ENCODE measurements at regions not wholly inside any gene's neighbourhood (a gene's known extent, or its start where the extent isn't known, plus 50 kb on each side); places are given as distances from the start of the nearest gene placed in this dataset.

DNA sequence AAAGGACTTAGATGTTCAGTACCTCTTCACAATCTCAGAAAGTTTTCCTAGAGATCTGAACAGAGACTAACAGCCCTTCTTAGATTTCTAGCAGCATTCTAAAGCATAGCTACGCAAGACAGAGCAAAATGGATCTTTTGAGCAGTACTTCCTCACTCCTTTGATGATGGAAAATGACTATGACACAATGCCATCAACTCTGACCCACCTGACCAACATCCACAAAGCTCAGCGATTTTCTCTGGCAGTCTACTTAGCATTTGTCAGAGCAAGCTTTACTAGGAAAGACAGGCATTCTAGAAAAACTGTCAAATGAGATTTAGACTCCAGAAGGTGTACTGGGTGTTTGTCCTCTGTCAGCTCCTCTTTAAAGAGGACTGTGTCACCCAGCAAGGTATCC is 180.9 kb upstream of the ACVR2A start:
- CTCF ChIA-PET: no interaction called here
- TF ChIP-seq, protein P1, sequence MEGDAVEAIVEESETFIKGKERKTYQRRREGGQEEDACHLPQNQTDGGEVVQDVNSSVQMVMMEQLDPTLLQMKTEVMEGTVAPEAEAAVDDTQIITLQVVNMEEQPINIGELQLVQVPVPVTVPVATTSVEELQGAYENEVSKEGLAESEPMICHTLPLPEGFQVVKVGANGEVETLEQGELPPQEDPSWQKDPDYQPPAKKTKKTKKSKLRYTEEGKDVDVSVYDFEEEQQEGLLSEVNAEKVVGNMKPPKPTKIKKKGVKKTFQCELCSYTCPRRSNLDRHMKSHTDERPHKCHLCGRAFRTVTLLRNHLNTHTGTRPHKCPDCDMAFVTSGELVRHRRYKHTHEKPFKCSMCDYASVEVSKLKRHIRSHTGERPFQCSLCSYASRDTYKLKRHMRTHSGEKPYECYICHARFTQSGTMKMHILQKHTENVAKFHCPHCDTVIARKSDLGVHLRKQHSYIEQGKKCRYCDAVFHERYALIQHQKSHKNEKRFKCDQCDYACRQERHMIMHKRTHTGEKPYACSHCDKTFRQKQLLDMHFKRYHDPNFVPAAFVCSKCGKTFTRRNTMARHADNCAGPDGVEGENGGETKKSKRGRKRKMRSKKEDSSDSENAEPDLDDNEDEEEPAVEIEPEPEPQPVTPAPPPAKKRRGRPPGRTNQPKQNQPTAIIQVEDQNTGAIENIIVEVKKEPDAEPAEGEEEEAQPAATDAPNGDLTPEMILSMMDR (conservative IDR thresholded peaks at IDR 0.05; ENCODE audit: low read depth): no peak
- POLR2A ChIA-PET (ENCODE audit: low non-redundant PET): no interaction called here
- no peak for DNase-seq (ENCODE audit: low spot score)
- no peak overlapping the region for H3K27ac ChIP-seq

DNA sequence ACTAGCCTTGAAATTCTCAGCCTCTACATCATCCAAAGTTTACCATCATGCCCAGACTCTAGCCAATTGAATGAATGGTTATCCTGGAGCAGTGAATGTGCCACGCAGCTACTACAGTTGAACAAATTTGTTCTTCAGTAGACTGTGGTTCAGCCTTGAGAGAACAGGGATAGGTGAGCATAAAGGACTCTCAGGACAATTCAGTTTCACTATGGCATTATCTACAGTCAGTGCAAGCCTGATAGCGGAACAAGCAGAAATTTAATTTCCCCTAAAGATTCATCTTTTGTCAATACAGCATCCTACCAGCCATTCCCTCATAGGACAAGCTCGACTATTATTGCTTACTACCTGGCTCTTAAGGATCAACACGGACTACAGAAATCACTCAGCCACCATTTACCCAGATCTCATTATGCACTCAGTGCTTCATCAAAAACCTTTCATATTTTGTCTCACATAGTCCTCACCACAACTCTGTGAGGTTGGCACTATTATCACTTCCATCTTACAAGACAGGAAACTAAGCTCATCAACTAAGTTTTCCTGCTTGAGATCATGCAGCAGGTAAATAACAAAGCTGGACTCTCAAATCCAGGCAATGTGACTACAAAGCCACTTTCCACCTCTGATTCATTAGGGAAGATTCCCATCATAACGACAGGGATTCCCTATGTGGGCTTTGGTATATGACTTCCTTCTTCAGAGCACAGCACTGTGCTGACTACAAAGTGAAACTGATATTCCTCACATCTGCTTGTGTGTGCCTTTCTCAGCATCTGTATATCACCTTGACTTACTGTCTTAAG is 181.5 kb upstream of the ACVR2A start:
- TF ChIP-seq, protein P1 (conservative IDR thresholded peaks at IDR 0.05; ENCODE audit: low read depth): no peak
- H3K27ac ChIP-seq: no peak overlapping the region
- ChIA-PET CTCF (no interaction called here), POLR2A (ENCODE audit: low non-redundant PET) (no interaction called here)
- DNase-seq (ENCODE audit: low spot score): no peak

DNA sequence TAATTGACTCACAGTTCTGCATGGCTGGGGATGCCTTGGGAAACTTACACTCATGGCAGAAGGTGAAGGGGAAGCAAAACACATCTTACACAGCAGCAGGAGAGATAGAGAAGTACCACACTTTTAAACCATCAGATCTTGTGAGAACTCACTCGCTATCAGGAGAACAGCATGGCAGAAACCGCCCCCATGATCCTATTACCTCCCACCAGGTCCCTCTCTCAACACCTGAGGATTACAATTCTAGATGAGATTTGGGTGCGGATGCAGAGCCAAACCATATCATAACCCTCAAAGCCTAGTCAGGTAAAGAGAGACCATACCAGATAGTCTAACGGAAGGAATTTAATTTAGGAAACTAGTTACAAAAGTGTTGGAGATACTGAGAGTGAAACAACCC is 182.6 kb upstream of the ACVR2A start:
- no peak overlapping the region for H3K27ac ChIP-seq
- DNase-seq (ENCODE audit: low spot score): no peak
- POLR2A ChIA-PET (ENCODE audit: low non-redundant PET): no interaction called here
- CTCF ChIA-PET: interaction anchor here (0.5 kb wide), 1 partner anchor 735 kb away, joined by 3 read pairs; no protein-coding TSS in a partner anchor
- TF ChIP-seq, protein P1 (conservative IDR thresholded peaks at IDR 0.05; ENCODE audit: low read depth): no peak

DNA sequence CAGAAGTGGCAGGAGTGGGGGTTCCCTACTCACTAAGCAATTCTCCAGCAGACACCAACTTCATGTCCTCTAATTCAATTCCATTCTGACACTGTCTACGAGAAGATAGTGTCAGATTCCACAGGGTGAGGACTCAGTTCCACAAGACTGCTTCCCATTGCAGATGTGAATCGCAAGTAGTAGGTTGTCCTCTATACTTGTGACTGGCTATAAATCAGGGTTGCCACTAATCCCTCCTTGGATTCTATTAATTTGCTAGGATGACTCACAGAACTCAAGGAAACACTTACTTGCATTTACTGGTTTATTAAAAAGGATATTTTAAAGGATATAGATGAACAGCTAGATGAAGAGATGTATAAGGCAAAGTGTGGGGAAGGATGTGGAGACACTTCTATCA is 184.1 kb upstream of the ACVR2A start:
- ChIA-PET CTCF (no interaction called here), POLR2A (ENCODE audit: low non-redundant PET) (no interaction called here)
- no peak overlapping the region for H3K27ac ChIP-seq
- TF ChIP-seq, protein P1 (conservative IDR thresholded peaks at IDR 0.05; ENCODE audit: low read depth): no peak
- no peak for DNase-seq (ENCODE audit: low spot score)

DNA sequence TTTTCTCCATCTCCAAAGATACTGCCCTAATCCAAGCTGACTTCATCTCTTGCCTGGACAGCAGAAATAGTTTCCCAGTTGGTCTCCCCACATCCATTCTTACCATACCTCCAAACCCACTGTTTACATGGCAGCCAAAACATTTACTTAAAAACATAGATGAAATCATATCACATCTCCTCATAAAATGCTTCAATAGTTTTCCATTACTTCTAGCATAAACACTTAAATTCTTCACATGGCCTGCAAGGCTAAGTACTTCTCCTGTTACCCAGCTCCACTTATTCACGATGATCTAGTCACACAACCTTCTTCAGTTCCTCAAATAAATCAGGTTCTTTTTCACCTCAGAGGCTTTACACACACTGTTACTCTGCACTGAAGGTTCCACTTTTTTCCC is 185.8 kb upstream of the ACVR2A start:
- POLR2A ChIA-PET (ENCODE audit: low non-redundant PET): interaction anchor here (0.7 kb wide), 1 partner anchor 55 kb away, joined by 3 read pairs; no protein-coding TSS in a partner anchor

DNA sequence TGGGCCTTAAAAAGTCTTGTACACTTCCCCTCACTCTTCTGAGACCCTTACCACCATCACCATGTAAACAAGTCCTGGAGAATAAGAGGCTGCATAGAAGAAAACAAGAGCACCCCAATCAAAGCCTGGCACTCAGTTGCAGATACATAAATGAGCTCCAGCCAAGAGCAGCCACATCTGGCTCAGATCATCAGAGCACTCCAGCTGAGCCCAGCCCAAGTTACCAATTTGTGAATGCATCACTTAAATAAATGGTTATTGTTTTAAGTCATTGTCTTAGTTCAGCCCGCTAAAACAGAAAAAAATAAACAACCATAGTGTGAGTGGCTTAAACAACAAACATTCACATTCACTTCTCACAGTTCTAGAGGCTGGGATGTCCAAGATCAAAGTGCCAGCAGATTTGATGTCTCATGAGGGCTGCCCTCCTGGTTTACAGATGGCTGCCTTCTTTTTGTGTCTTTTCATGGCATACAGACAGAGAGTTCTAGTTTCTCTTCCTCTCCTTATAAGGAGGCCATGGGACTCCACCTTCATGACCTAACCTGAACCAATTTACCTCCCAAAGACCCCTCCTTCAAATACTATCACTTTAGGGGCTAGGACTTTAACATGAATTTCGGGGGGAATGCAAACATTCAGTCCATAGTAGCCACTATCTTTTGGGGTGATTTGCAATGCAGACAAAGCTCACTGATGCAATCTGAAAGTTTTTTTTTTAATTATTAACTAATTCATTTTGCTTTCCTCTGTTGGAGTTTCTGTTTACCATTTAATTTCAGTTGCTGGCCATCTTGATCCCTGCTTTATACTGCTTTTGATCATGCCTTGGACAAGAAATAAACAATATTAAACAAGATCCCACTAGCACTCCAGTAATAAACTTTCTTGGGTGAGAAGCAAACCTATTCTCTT is 187.5 kb upstream of the ACVR2A start:
- POLR2A ChIA-PET (ENCODE audit: low non-redundant PET): no interaction called here
- H3K27ac ChIP-seq: no peak overlapping the region
- DNase-seq (ENCODE audit: low spot score): no peak
- TF ChIP-seq, protein P1 (conservative IDR thresholded peaks at IDR 0.05; ENCODE audit: low read depth): no peak
- CTCF ChIA-PET: no interaction called here

More for the DNA sequence above, 185.8 kb upstream of the ACVR2A start:
- TF ChIP-seq, protein P1 (conservative IDR thresholded peaks at IDR 0.05; ENCODE audit: low read depth): no peak
- no peak overlapping the region for H3K27ac ChIP-seq
- CTCF ChIA-PET: no interaction called here
- DNase-seq (ENCODE audit: low spot score): no peak
